ENCODE measurements at regions not wholly inside any gene's neighbourhood (a gene's known extent, or its start where the extent isn't known, plus 50 kb on each side); places are given as distances from the start of the nearest gene placed in this dataset.
"Not testable (repeated sequence)": the region's sequence is repeated elsewhere in the genome, so short reads cannot be mapped to it uniquely, and the experiment has no call there.

DNA sequence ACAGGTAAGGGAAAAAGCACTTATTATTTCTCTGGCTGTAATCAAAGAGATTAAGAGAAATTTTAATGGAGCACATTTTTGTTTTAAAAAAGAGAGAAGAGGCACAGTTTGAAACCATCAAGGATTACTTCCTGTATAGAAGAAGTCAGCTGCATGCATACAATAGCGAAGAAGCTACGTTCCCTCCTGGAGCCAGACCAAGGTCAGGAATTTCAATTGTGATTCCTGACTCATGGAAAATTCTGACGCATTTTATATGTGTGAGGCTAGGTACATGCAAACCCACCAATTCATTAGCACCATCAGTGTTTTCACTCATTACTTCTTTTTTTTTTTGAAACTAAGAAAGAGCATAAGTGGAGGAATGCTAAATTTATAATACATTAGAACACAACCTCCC lies 232.7 kb upstream of the SGK1 start:
- no peak for FAIRE-seq

DNA sequence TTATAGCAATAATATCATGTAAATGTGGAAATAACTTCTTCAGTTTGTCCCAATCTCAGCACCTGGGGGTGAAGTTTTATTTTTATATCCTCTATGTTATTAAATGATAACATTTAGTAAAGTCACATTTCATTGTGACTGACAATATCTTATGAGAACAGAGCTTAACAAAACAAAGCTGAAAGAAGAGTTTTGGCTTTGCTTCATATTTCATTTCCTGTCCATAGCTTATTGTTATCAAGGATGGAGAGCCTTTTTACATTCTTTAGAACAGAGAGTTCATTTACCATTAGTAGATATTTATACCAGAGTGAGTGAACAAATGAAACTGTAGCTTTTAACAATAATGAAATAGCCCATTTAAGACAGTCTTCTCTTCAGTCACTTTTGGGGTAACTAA lies 231.9 kb upstream of the SGK1 start:
- no peak for FAIRE-seq

- no peak for FAIRE-seq
Observed at GRCh38 chr6:134546962-134547645, 229.2 kb upstream of the SGK1 start.

DNA sequence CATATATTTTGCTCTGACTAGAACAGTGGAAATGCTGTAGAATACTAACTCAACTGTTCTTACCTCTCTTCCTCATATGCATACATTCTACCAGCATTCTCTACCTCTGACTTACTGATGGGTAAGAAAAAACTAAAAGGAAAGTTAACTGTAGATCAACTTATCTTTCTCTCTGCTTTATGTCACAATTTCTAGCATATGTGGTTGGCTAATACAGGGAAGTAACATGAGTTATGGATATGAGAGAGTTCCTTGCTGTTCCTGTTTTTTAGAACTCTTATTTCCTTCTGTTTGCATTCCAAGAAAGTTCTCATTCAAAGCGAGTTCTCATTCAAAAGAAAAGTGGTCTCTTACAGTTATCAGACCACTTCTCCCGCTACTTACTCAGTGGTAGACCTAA lies 226.8 kb upstream of the SGK1 start:
- no peak for FAIRE-seq

- no peak for FAIRE-seq
Observed at GRCh38 chr6:134543128-134543527, 225.2 kb upstream of the SGK1 start.

DNA sequence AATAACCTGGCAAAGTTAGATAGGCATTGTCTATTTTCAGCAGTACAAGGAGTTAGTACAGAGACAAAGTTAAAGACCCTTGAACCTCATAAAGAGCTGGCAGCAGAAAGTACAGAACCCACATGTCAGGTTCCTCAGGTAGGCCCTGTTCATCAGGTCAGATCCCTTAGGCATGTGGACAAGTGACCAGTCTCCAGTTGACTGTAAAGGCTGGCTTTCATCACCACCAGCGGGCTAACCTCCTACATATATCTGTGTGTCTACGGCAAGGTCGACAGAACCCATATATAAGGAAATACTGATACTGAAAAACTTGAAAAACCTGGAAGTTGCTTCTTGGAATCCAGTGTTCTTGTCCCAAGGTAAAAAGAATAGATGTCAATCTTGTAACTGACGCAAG lies 223.1 kb upstream of the SGK1 start:
- FAIRE-seq = no peak

- FAIRE-seq = no peak
Observed at GRCh38 chr6:134539865-134540323, 222.0 kb upstream of the SGK1 start.

GRCh38 chr6:134537765-134538164 lies 219.9 kb upstream of the SGK1 start:
- FAIRE-seq = not testable (repeated sequence)

GRCh38 chr6:134537146-134537555 lies 219.2 kb upstream of the SGK1 start:
- no peak for FAIRE-seq

- FAIRE-seq = no peak
Observed at GRCh38 chr6:134535831-134536230, 217.9 kb upstream of the SGK1 start.

DNA sequence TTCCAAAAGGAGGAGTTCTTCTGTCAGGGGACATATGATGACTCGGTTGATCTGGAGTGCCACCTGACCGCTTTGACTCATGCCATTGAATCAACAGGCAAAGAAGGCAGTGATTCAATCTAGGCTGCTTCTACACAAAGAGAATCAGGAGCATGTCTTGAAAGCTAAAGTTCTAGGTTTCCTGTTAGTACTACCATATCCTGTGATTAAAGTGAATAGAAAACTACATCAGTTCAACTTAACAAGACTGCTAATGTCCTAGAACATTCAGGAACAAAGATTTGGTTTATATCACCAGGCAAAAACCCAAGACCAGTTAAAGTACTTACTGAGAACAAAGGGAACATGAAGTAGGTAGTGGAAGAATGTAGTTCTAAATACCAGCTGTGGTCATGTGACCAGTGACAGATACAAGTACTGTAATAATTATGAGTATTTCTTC lies 216.8 kb upstream of the SGK1 start:
- FAIRE-seq = no peak

DNA sequence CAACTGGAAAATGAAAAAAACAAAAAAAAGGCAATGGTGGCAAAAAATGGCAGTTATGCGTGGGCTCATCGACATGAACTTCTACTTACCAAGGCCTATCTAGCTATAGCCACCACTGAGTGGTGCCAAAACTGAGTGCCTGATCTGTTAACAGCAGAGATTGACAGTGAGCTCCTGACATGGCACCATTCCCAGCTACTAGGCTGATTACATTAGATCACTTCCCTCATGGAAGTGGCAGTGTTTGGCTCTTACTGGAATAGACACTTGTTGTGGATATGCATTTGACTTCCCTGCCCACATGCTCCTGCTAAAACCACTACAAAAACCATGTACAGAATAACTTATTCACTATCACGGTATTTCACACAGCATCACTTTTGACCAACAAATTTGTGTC lies 216.1 kb upstream of the SGK1 start:
- FAIRE-seq = no peak

DNA sequence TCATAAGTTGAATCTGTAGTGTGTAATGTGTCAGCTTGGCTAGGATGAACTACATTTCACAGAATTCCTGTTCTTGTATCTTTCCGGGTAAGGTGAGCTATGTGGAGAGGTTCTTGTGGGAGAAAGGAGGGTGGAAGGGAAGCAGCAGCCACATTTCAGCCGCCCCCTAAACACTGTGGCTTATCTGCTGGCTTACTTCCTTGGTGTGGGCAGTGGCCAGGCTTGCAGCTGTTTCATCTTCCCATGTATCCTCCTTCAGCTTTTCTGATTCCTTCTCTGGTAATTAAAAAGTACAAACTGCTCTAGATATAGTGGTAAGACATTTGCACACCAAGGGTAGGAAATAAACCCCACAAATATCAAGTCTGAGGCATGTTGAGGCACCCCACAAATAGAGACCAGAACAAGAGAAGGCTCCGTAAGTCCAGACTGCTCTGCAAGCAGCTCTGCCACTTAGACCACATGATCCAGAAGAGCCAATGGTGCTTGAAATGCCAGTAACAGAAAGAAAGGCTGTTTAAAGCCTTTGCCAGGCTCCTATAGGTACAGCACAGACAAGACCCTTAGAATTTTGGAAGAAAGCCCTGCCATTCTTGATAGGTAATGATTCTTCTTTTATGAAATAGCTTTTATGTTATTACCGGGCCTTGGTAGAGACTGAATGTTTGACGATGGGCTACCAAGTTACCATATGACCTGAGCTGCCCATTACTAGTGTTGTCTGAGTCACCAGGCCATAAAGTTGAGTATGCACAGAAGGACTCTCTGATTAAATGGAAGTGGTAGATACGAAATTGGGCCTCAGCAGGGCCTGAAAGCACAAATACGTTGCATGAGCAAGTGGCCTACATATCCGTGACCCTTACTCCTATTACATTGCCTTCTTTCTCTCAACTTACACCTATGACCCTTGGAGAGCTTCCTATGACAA lies 215.0 kb upstream of the SGK1 start:
- no peak for FAIRE-seq

DNA sequence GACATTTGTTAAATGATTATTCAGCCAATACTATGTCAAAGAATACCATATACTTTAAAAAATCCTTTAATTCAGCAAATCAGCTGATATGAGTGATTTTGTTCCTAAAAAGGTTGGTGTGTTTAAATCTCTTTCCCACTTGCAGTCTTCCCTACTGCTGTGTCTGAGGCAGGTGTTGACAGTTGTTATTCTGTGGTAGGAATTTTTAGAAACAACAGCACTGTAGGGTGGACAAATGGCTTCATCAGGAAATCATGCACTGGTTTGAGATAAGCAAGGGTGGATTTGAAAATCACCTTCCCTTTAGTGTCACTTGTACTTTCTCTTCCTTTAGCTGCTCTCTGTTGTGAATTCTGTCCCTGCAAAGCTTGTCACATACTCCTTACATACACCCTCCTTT lies 213.7 kb upstream of the SGK1 start:
- FAIRE-seq = no peak

- no peak for FAIRE-seq
Observed at GRCh38 chr6:134531188-134531551, 213.3 kb upstream of the SGK1 start.

- FAIRE-seq = peak; percentile 76
Observed at GRCh38 chr6:134529921-134530320, 212.0 kb upstream of the SGK1 start.

DNA sequence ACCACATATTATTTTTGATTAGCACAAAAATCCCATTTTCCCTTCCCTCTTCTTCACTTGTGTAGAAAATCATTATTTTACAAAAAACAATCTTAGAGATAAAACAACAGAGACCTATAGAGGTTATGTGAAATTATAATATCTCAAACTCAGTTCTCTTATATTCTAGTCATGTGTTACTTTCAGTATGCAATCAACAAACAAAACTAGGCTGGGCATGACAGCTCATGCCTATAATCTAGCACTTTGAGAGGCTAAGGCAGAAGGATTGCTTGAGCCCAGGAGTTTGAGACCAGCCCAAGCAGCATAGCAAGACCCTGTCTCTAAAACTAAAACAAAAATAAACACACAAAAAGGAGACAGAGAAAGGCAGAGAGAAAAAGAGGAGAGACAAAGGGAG lies 211.4 kb upstream of the SGK1 start:
- no peak for FAIRE-seq

- FAIRE-seq = no peak
Observed at GRCh38 chr6:134527108-134527787, 209.3 kb upstream of the SGK1 start.

DNA sequence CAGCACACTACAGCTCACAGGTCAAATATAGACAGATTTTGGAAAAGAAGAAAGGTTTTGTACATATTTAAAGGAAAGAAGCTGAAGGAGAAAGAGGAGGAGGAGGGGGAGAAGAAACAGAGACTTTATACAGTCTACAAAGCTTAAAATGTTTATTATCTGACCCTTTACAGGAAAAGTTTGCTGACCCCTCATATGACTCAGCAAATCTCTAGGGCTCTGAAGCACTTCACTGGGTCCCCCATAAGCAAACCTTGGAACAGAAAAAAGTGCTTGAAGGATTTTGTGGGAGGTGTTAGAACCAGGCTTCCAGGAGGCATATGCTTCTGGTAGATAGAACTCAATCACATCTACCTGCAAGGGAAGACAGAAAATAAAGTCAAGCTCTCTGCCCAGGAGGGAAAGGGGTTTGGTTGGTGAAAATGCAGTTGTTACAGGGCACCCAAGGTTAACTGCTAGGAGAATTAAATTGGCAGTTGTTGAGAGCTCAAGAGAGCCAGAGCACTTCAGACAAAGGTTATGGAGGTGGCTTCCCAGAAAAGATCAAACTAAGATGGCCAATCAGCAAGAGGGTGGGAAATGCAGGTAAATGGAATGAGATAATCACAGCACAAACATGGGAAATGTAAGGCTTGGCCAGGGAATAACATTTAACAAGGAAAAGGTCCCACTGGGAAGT lies 207.4 kb upstream of the SGK1 start:
- FAIRE-seq = no peak

DNA sequence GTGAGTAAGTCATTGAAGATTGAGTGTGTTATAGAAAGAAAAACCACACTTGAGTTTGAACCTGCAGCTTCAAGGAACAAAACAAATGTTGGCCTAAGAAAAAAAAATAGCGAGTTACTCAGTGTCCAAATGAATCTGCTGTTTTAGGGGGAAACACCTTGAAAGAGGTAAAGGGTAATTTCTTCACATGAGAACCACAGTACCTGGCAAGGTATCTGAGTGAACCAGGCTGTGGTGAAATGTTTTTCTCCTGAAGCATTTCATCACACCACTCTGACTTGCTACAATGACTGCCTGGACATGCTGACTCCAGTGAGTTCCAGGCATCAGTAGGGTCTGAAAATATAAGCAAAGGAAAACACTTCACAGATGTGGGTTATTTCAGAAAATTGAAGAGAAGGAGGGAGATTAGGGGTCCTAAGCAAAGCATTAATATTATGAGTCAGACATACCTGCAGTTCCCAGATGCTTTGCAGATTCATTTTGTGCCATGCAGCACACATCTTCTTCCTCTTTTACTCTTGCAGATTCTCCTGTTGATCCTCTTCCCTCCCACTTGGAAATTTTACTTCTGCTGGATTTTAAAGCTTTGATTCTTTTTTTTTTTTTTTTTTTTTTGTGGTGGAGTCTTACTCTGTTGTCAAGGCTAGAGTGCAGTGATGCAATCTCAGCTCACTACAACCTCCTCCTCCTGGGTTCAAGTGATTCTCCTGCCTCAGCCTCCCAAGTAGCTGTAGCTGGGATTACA lies 206.2 kb upstream of the SGK1 start:
- no peak for FAIRE-seq

- no peak for FAIRE-seq
Observed at GRCh38 chr6:134523051-134523450, 205.1 kb upstream of the SGK1 start.

- FAIRE-seq = no peak
Observed at GRCh38 chr6:134521116-134521501, 203.2 kb upstream of the SGK1 start.
